ENCODE measurements at regions not wholly inside any gene's neighbourhood (a gene's known extent, or its start where the extent isn't known, plus 50 kb on each side); places are given as distances from the start of the nearest gene placed in this dataset.
"Not testable (repeated sequence)": the region's sequence is repeated elsewhere in the genome, so short reads cannot be mapped to it uniquely, and the experiment has no call there.

DNA sequence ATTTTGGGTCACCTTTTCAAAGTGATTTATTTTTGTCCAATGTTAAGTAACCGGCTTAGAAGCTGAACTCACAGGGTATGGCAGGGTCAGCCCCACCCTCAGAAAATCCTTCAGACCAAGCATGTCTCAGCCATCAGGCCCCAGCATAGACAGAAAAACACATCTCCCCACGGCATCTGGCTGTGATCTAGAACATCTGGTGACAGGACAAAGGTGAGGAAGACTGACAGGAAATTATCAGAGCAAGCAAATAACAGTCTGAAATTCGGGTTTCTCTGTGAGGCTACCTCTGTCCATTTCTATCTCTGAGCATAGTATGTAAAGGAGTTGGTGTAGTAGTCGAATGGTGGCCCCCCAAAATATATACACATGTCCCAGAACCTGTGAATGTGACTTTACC lies 177.0 kb upstream of the C1GALT1 start:
- Histone ChIP-seq H3K9ac (ENCODE audit: low read length) (no peak overlapping the region), H3K4me1 (ENCODE audit: insufficient read depth, low read length) (no peaks in the 10 kb centered on the region), H3K27me3 (ENCODE audit: insufficient read depth, low read length) (no peaks in the 10 kb centered on the region), H3K79me2 (ENCODE audit: insufficient read depth, low read length) (no peaks in the 10 kb centered on the region), H2AFZ (ENCODE audit: low read depth, low read length) (no peak overlapping the region), H4K20me1 (ENCODE audit: insufficient read depth, low read length) (no peaks in the 10 kb centered on the region), H3K27ac (ENCODE audit: low read depth, low read length) (no peak overlapping the region), H3K4me2 (ENCODE audit: low read length) (no peak overlapping the region), H3K4me3 (ENCODE audit: insufficient read depth, low read depth, low read length) (no peak overlapping the region), H3K36me3 (ENCODE audit: insufficient read depth, low read length) (no peaks in the 10 kb centered on the region), H3K9me3 (ENCODE audit: insufficient read depth, low read depth, low read length) (no peaks in the 10 kb centered on the region)
- no peaks in the 10 kb centered on the region for H3K36me3 Mint-ChIP-seq (ENCODE audit: low read depth, unreplicated experiment)
- peaks cover 4% of the 10 kb centered on the region for H3K9me3 Mint-ChIP-seq (ENCODE audit: unreplicated experiment)
- H3K27ac Mint-ChIP-seq (ENCODE audit: unreplicated experiment), result no peak overlapping the region
- no peak for DNase-seq (ENCODE audit: low read depth)
- TF ChIP-seq EZH2 (IDR thresholded peaks at IDR 0.05; ENCODE audit: insufficient read depth, low read length), result no peak
- TF ChIP-seq, protein P1, sequence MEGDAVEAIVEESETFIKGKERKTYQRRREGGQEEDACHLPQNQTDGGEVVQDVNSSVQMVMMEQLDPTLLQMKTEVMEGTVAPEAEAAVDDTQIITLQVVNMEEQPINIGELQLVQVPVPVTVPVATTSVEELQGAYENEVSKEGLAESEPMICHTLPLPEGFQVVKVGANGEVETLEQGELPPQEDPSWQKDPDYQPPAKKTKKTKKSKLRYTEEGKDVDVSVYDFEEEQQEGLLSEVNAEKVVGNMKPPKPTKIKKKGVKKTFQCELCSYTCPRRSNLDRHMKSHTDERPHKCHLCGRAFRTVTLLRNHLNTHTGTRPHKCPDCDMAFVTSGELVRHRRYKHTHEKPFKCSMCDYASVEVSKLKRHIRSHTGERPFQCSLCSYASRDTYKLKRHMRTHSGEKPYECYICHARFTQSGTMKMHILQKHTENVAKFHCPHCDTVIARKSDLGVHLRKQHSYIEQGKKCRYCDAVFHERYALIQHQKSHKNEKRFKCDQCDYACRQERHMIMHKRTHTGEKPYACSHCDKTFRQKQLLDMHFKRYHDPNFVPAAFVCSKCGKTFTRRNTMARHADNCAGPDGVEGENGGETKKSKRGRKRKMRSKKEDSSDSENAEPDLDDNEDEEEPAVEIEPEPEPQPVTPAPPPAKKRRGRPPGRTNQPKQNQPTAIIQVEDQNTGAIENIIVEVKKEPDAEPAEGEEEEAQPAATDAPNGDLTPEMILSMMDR (IDR thresholded peaks at IDR 0.05; ENCODE audit: insufficient read depth, low read depth, low read length), result no peak
- H3K4me3 Mint-ChIP-seq (ENCODE audit: unreplicated experiment), result no peak overlapping the region
- no peaks in the 10 kb centered on the region for H3K27me3 Mint-ChIP-seq (ENCODE audit: low read depth, unreplicated experiment)
- FAIRE-seq, result no peak
- H3K4me1 Mint-ChIP-seq (ENCODE audit: low read depth, unreplicated experiment), result no peaks in the 10 kb centered on the region

DNA sequence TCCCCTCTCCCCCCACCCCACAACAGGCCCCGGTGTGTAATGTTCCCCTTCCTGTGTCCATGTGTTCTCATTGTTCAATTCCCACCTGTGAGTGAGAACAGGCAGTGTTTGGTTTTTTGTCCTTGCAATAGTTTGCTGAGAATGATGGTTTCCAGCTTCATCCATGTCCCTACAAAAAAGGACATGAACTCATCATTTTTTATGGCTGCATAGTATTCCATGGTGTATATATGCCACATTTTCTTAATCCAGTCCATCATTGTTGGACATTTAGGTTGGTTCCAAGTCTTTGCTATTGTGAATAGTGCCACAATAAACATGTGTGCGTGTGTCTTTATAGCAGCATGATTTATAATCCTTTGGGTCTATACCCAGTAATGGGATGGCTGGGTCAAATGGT lies 176.4 kb upstream of the C1GALT1 start:
- H3K4me3 Mint-ChIP-seq (ENCODE audit: unreplicated experiment); H3K27me3 Mint-ChIP-seq (ENCODE audit: low read depth, unreplicated experiment); H3K4me3 ChIP-seq (ENCODE audit: insufficient read depth, low read depth, low read length); H3K27me3 ChIP-seq (ENCODE audit: insufficient read depth, low read length); H4K20me1 ChIP-seq (ENCODE audit: insufficient read depth, low read length); FAIRE-seq; H3K36me3 Mint-ChIP-seq (ENCODE audit: low read depth, unreplicated experiment); H3K9me3 Mint-ChIP-seq (ENCODE audit: unreplicated experiment); H3K4me1 ChIP-seq (ENCODE audit: insufficient read depth, low read length); H2AFZ ChIP-seq (ENCODE audit: low read depth, low read length); H3K79me2 ChIP-seq (ENCODE audit: insufficient read depth, low read length); DNase-seq (ENCODE audit: low read depth); H3K4me2 ChIP-seq (ENCODE audit: low read length); H3K9ac ChIP-seq (ENCODE audit: low read length); H3K4me1 Mint-ChIP-seq (ENCODE audit: low read depth, unreplicated experiment); H3K27ac Mint-ChIP-seq (ENCODE audit: unreplicated experiment); H3K27ac ChIP-seq (ENCODE audit: low read depth, low read length); H3K9me3 ChIP-seq (ENCODE audit: insufficient read depth, low read depth, low read length); H3K36me3 ChIP-seq (ENCODE audit: insufficient read depth, low read length): not testable (repeated sequence)

DNA sequence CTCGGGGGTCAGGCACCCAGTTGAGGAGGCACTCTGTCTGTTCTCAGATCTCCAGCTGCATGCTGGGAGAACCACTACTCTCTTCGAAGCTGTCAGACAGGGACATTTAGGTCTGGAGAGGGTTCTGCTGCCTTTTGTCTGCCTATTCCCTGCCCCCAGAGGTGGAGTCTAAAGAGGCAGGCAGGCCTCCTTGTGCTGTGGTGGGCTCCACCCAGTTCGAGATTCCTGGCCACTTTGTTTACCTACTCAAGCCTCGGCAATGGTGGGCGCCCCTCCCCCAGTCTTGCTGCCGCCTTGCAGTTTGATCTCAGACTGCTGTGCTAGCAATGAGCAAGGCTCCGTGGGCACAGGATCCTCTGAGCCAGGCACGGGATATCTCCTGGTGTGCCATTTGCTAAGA lies 171.1 kb upstream of the C1GALT1 start:
- not testable (repeated sequence) for H3K27ac ChIP-seq (ENCODE audit: low read depth, low read length); H3K27me3 ChIP-seq (ENCODE audit: insufficient read depth, low read length); FAIRE-seq

DNA sequence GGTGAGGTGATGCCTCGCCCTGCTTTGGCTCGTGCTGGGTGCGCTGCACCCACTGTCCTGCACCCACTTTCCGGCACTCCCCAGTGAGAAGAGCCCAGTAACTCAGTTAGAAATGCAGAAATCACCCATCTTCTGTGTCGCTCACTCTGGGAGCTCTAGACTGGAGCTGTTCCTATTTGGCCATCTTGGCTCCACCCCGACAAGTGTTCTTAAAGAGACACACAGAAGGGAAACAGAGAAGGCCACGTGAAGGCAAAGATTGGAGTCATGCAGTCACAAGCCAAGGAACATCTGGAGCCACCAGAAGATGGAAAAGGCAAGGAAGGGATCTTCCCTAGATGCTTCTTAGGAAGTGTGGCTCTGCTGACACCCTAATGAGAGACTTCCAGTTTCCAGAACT lies 170.6 kb upstream of the C1GALT1 start:
- not testable (repeated sequence) for DNase-seq (ENCODE audit: low read depth); H3K36me3 ChIP-seq (ENCODE audit: insufficient read depth, low read length); H2AFZ ChIP-seq (ENCODE audit: low read depth, low read length); H3K9me3 ChIP-seq (ENCODE audit: insufficient read depth, low read depth, low read length); H3K4me3 ChIP-seq (ENCODE audit: insufficient read depth, low read depth, low read length); H4K20me1 ChIP-seq (ENCODE audit: insufficient read depth, low read length); H3K9ac ChIP-seq (ENCODE audit: low read length); FAIRE-seq; H3K27me3 Mint-ChIP-seq (ENCODE audit: low read depth, unreplicated experiment); H3K27me3 ChIP-seq (ENCODE audit: insufficient read depth, low read length); H3K36me3 Mint-ChIP-seq (ENCODE audit: low read depth, unreplicated experiment); H3K27ac Mint-ChIP-seq (ENCODE audit: unreplicated experiment); H3K79me2 ChIP-seq (ENCODE audit: insufficient read depth, low read length); H3K27ac ChIP-seq (ENCODE audit: low read depth, low read length); H3K4me3 Mint-ChIP-seq (ENCODE audit: unreplicated experiment); H3K4me2 ChIP-seq (ENCODE audit: low read length); H3K4me1 ChIP-seq (ENCODE audit: insufficient read depth, low read length); H3K4me1 Mint-ChIP-seq (ENCODE audit: low read depth, unreplicated experiment); H3K9me3 Mint-ChIP-seq (ENCODE audit: unreplicated experiment)

More for the DNA sequence above, 171.1 kb upstream of the C1GALT1 start:
- not testable (repeated sequence) for H3K27me3 Mint-ChIP-seq (ENCODE audit: low read depth, unreplicated experiment); H3K4me1 Mint-ChIP-seq (ENCODE audit: low read depth, unreplicated experiment); DNase-seq (ENCODE audit: low read depth); H3K4me3 ChIP-seq (ENCODE audit: insufficient read depth, low read depth, low read length); H3K4me2 ChIP-seq (ENCODE audit: low read length); H3K9me3 Mint-ChIP-seq (ENCODE audit: unreplicated experiment); H3K9me3 ChIP-seq (ENCODE audit: insufficient read depth, low read depth, low read length); H3K9ac ChIP-seq (ENCODE audit: low read length); H2AFZ ChIP-seq (ENCODE audit: low read depth, low read length); H3K79me2 ChIP-seq (ENCODE audit: insufficient read depth, low read length); H3K36me3 ChIP-seq (ENCODE audit: insufficient read depth, low read length); H4K20me1 ChIP-seq (ENCODE audit: insufficient read depth, low read length); H3K27ac Mint-ChIP-seq (ENCODE audit: unreplicated experiment); H3K36me3 Mint-ChIP-seq (ENCODE audit: low read depth, unreplicated experiment); H3K4me3 Mint-ChIP-seq (ENCODE audit: unreplicated experiment); H3K4me1 ChIP-seq (ENCODE audit: insufficient read depth, low read length)

All from astrocyte (in vitro differentiated cells and primary cell).